SK-N-SH (cell line): ENCODE measurements at regions not wholly inside any gene's neighbourhood (a gene's known extent, or its start where the extent isn't known, plus 50 kb on each side); places are given as distances from the start of the nearest gene placed in this dataset.

Source experiments
- CTCF ChIP-seq: fragments of 200-600 bp; sonication (generic); IDR thresholded peaks from 2 replicates; pipeline ENCODE4 v1.6.1; 2017; ENCODE audit warnings: antibody characterized with exemption, mild to moderate bottlenecking, moderate library complexity
- JUND ChIP-seq: IDR thresholded peaks from 2 replicates; pipeline ENCODE4 v1.4.0; 2012
- POLR2AphosphoS5 ChIP-seq: IDR thresholded peaks from 2 replicates; pipeline ENCODE4 v1.6.1; 2012; ENCODE audit warnings: low read depth, low read length
- USF1 ChIP-seq: IDR thresholded peaks from 2 replicates; pipeline ENCODE4 v1.4.0; 2012; ENCODE audit warnings: low read depth, borderline replicate concordance

GRCh38 chr16:64846966-64847365, 274.9 kb downstream of the CDH11 start:
- no peak for TF ChIP-seq CTCF
- TF ChIP-seq POLR2AphosphoS5 = no peak
- TF ChIP-seq JUND = no peak
- no peak for TF ChIP-seq USF1
